ENCODE measurements at regions not wholly inside any gene's neighbourhood (a gene's known extent, or its start where the extent isn't known, plus 50 kb on each side); places are given as distances from the start of the nearest gene placed in this dataset.

GRCh38 chr10:3551761-3552160 lies 233.2 kb downstream of the KLF6 start:
- H3K36me3 ChIP-seq: no peaks in the 10 kb centered on the region
- no peak overlapping the region for H3K27ac ChIP-seq
- H3K9me3 ChIP-seq (ENCODE audit: severe bottlenecking): no peaks in the 10 kb centered on the region
- no peak overlapping the region for H3K4me3 ChIP-seq (ENCODE audit: low read depth, low read length)
- DNase-seq: no peak
- no peaks in the 10 kb centered on the region for H3K27me3 ChIP-seq (ENCODE audit: insufficient read depth, low read depth, severe bottlenecking)
- TF ChIP-seq, protein P1, sequence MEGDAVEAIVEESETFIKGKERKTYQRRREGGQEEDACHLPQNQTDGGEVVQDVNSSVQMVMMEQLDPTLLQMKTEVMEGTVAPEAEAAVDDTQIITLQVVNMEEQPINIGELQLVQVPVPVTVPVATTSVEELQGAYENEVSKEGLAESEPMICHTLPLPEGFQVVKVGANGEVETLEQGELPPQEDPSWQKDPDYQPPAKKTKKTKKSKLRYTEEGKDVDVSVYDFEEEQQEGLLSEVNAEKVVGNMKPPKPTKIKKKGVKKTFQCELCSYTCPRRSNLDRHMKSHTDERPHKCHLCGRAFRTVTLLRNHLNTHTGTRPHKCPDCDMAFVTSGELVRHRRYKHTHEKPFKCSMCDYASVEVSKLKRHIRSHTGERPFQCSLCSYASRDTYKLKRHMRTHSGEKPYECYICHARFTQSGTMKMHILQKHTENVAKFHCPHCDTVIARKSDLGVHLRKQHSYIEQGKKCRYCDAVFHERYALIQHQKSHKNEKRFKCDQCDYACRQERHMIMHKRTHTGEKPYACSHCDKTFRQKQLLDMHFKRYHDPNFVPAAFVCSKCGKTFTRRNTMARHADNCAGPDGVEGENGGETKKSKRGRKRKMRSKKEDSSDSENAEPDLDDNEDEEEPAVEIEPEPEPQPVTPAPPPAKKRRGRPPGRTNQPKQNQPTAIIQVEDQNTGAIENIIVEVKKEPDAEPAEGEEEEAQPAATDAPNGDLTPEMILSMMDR (IDR thresholded peaks at IDR 0.05; ENCODE audit: low read depth, low read length): no peak

DNA sequence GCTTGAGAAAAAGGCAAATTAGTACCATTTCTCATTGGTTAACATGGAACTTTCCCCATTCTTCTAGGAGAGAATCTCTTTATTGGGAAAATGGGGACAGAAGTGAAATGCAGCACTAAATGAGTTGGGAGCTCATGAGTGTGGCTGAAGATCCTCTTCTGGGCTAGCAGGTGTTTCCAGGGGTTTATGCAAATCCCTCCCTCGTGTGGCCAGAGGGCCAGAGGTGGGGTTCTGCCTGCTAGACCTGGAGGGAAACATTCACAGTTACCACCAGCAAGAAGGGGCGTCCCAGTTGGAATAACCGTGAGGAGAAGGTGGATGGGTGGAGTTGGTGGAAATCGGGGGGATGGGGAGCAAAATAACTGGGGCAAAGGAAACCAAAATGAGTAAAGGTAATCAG lies 235.9 kb downstream of the KLF6 start:
- Histone ChIP-seq H3K27me3 (ENCODE audit: insufficient read depth, low read depth, severe bottlenecking) (no peaks in the 10 kb centered on the region), H3K27ac (no peak overlapping the region), H3K9me3 (ENCODE audit: severe bottlenecking) (no peaks in the 10 kb centered on the region), H3K4me3 (ENCODE audit: low read depth, low read length) (no peak overlapping the region), H3K36me3 (no peaks in the 10 kb centered on the region)
- TF ChIP-seq, protein P1 (IDR thresholded peaks at IDR 0.05; ENCODE audit: low read depth, low read length): no peak
- DNase-seq: no peak

GRCh38 chr10:3548702-3549101 lies 236.3 kb downstream of the KLF6 start:
- H3K27me3 ChIP-seq (ENCODE audit: insufficient read depth, low read depth, severe bottlenecking): no peaks in the 10 kb centered on the region
- TF ChIP-seq, protein P1 (IDR thresholded peaks at IDR 0.05; ENCODE audit: low read depth, low read length): no peak
- no peaks in the 10 kb centered on the region for H3K36me3 ChIP-seq

DNA sequence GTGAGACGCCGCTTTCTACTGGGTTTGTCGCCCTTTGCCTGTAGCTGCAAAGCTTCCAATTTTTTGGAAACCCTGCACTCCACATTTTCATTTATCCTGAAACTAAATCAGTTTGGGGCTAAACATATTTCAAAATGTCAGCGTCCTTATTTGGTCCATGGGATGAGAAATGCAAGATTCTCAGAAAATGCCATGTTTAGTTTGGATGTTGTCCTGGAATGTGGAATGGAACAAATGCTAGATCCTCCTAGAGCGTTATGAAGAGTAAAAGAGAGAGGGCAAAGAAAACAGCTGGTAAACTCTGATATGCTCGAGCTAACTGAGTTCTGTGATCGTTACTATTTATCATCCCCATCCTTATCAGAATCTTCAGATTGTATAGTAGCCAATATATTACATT lies 236.9 kb downstream of the KLF6 start:
- TF ChIP-seq, protein P1 (IDR thresholded peaks at IDR 0.05; ENCODE audit: low read depth, low read length): no peak
- no peak for DNase-seq
- Histone ChIP-seq H3K27ac (no peak overlapping the region), H3K4me3 (ENCODE audit: low read depth, low read length) (no peak overlapping the region), H3K36me3 (no peaks in the 10 kb centered on the region), H3K9me3 (ENCODE audit: severe bottlenecking) (no peaks in the 10 kb centered on the region), H3K27me3 (ENCODE audit: insufficient read depth, low read depth, severe bottlenecking) (no peaks in the 10 kb centered on the region)

More at GRCh38 chr10:3548702-3549101, 236.3 kb downstream of the KLF6 start:
- Histone ChIP-seq H3K4me3 (ENCODE audit: low read depth, low read length) (no peak overlapping the region), H3K27ac (no peak overlapping the region), H3K9me3 (ENCODE audit: severe bottlenecking) (no peaks in the 10 kb centered on the region)
- DNase-seq: no peak

DNA sequence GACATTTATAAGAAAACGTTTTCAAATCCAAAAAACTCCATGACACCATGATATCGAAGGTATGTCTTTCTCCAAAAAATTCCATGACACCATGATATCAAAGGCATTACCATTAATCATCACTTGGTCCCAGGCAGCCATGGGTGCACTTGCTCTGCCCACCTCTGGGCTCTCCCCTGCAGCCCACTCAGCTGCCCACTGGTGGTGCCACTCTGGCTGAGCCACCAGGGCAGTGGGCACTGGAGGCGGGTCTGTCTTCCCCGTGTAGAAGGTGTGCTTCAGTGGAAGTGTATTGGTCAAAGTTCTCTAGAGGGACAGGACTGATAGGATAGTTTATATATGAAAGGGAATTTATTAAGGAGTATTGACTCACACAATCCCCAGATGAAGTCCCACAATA lies 240.4 kb downstream of the KLF6 start:
- H3K27me3 ChIP-seq (ENCODE audit: insufficient read depth, low read depth, severe bottlenecking): no peaks in the 10 kb centered on the region
- no peak overlapping the region for H3K27ac ChIP-seq
- H3K36me3 ChIP-seq: no peaks in the 10 kb centered on the region
- no peak overlapping the region for H3K4me3 ChIP-seq (ENCODE audit: low read depth, low read length)
- no peaks in the 10 kb centered on the region for H3K9me3 ChIP-seq (ENCODE audit: severe bottlenecking)
- no peak for DNase-seq
- TF ChIP-seq, protein P1 (IDR thresholded peaks at IDR 0.05; ENCODE audit: low read depth, low read length): no peak

DNA sequence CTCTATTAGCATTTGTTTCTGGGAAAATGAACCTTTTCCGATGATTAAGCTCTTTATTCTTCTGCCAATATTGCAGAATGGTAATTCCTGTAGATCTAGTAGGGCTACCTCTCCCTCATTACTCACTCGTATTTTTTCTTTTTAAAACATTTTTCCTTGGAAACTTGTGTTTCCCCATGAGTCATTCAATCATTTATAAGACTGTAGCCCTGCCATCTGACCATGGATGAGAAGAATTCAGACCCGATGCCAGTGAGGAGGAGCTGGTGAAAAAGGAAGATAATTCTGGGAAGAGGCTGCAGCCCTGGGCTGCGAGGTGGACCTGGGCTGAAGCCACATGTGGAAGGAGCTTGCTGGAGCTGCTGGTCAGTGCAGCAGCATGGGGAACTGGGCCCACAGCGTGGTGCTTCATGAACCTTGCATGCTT lies 242.8 kb downstream of the KLF6 start:
- Histone ChIP-seq H3K9me3 (ENCODE audit: severe bottlenecking) (no peaks in the 10 kb centered on the region), H3K4me3 (ENCODE audit: low read depth, low read length) (no peak overlapping the region), H3K27ac (no peak overlapping the region), H3K36me3 (no peaks in the 10 kb centered on the region), H3K27me3 (ENCODE audit: insufficient read depth, low read depth, severe bottlenecking) (no peaks in the 10 kb centered on the region)
- no peak for DNase-seq
- TF ChIP-seq, protein P1 (IDR thresholded peaks at IDR 0.05; ENCODE audit: low read depth, low read length): no peak

All from WERI-Rb-1 (cell line).